ENCODE measurements at regions not wholly inside any gene's neighbourhood (a gene's known extent, or its start where the extent isn't known, plus 50 kb on each side); places are given as distances from the start of the nearest gene placed in this dataset.

DNA sequence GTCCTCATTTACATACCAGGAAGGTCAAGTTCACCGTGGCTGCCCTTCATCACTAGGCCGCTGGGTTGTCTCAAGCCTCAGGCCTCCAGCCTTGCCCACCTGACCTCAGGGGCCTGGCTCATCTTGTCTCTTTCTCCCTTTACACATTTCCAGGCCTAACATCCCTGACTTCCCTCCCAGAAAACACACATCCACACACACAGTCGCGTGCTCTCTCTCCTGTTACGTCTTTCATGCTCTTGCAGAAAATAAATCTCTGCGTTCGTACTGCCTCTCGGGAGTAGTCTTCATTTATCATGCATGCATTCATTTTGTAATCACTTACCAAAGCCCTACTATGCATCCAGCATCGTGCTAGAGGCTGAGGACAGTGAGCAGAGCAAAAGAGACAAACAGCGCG, 220.0 kb upstream of the PWP1 start:
- H3K27ac ChIP-seq (ENCODE audit: low read length), result no peak overlapping the region
- intact Hi-C loops (cut with DNase I), result no loop called here
- no peaks in the 10 kb centered on the region for H3K4me1 ChIP-seq (ENCODE audit: control insufficient read depth, insufficient read depth, low read length)

DNA sequence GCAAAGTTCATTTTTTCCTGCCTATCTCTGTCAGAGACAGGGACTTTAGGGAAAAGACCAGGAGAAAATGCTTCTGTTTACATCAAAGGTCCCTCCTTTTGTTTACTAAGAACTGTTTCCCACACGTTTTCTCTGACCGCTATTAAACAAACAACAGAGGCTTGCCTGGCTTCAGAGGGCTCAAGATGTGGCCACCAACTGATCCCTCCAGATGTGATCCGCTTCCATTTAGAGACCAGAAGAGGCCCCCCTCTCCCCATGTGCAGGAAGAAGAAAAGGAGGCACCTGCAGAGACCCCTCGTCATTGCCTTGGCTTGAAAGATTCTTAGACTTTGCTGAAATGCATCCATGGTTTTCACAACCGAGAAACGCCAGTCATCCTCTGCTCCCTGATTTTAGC, 217.9 kb upstream of the PWP1 start:
- Histone ChIP-seq H3K4me3 (ENCODE audit: low read length) (no peak overlapping the region), H3K27me3 (ENCODE audit: control insufficient read depth, insufficient read depth) (no peaks in the 10 kb centered on the region), H3K4me1 (ENCODE audit: control insufficient read depth, insufficient read depth, low read length) (no peaks in the 10 kb centered on the region), H3K9me3 (ENCODE audit: control insufficient read depth, low read length) (no peaks in the 10 kb centered on the region), H3K27ac (ENCODE audit: low read length) (no peak overlapping the region)
- DNase-seq (no peak), ATAC-seq (no peak)
- intact Hi-C loops (cut with DNase I), result no loop called here
- WGBS, result 53% methylated on average over 6 of the region's 6 CpGs

More for the DNA sequence above, 220.0 kb upstream of the PWP1 start:
- ATAC-seq (no peak), DNase-seq (no peak)
- Histone ChIP-seq H3K27me3 (ENCODE audit: control insufficient read depth, insufficient read depth) (no peaks in the 10 kb centered on the region), H3K9me3 (ENCODE audit: control insufficient read depth, low read length) (no peaks in the 10 kb centered on the region), H3K4me3 (ENCODE audit: low read length) (no peak overlapping the region)
- 75% methylated on average over 11 of the region's 11 CpGs for WGBS

DNA sequence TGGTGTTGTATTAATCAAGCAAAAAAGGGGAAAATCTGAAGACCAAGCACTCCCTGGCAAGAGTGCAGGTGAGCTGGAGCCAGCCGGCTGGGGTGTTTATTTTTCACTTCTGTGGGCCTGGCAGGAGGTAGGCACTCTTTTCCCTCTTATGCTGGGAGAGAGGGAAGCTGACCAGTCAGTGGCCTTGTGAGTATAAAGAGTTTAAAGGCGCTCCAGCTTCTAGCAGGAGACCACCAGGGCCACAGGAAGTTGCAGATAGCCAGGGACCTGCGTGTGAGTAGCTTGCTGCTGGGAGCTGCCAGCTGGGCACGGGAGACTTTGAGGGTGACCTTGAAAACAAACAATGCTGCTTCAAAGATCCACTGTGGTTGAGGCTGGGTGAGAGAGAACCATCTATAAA, 217.4 kb upstream of the PWP1 start:
- 28% methylated on average over 4 of the region's 4 CpGs for WGBS
- H3K4me1 ChIP-seq (ENCODE audit: control insufficient read depth, insufficient read depth, low read length), result no peaks in the 10 kb centered on the region
- no peak for ATAC-seq
- intact Hi-C loops (cut with DNase I), result no loop called here
- no peaks in the 10 kb centered on the region for H3K9me3 ChIP-seq (ENCODE audit: control insufficient read depth, low read length)
- DNase-seq, result no peak
- no peak overlapping the region for H3K4me3 ChIP-seq (ENCODE audit: low read length)
- no peaks in the 10 kb centered on the region for H3K27me3 ChIP-seq (ENCODE audit: control insufficient read depth, insufficient read depth)
- H3K27ac ChIP-seq (ENCODE audit: low read length), result no peak overlapping the region

DNA sequence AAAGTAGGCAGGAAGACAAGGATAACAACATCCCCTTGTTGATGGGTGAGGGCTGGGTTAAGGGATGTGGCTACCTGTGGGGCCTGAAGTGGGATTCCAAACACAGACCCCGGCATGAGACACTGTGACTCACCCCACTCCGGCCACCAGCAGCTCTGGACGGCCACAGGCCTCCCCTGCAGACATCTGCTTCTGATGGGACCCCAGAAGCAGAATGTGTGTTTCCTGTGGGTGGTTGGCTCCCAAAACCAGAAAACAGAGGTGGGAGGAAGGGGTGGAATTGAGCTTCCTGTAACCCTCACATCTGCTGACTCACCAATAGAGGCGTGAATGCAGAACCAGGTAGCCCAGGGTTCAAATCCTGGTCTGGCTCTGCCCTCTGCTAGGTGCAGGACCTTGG, 216.6 kb upstream of the PWP1 start:
- intact Hi-C loops (cut with DNase I), result no loop called here
- 68% methylated on average over 4 of the region's 4 CpGs for WGBS
- no peaks in the 10 kb centered on the region for H3K4me1 ChIP-seq (ENCODE audit: control insufficient read depth, insufficient read depth, low read length)
- no peaks in the 10 kb centered on the region for H3K27me3 ChIP-seq (ENCODE audit: control insufficient read depth, insufficient read depth)
- H3K4me3 ChIP-seq (ENCODE audit: low read length), result no peak overlapping the region
- ATAC-seq, result no peak
- no peak for DNase-seq
- H3K27ac ChIP-seq (ENCODE audit: low read length), result no peak overlapping the region
- H3K9me3 ChIP-seq (ENCODE audit: control insufficient read depth, low read length), result no peaks in the 10 kb centered on the region

DNA sequence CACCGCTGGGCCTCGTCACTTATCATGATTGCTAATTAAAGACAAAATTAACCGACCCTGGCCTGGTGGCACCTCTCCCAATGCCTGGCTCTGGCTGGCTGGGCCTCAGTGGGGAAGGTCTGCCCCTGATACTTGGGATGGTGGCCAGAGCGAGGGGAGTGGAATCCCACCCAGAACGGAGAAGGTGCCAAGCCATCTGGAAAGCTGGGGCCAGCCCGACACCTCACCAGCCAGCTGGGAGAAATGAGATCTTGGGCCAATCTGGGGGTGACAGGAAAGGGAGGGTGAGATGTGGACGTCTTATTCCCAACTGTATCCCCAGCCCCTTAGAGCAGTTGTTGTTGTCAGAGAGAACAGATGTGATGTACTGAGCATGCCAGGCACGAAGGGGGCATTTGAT, 215.0 kb upstream of the PWP1 start:
- no peaks in the 10 kb centered on the region for H3K4me1 ChIP-seq (ENCODE audit: control insufficient read depth, insufficient read depth, low read length)
- WGBS, result 51% methylated on average over 8 of the region's 8 CpGs
- DNase-seq, result no peak
- intact Hi-C loops (cut with DNase I), result no loop called here
- no peak overlapping the region for H3K4me3 ChIP-seq (ENCODE audit: low read length)
- H3K9me3 ChIP-seq (ENCODE audit: control insufficient read depth, low read length), result no peaks in the 10 kb centered on the region
- no peaks in the 10 kb centered on the region for H3K27me3 ChIP-seq (ENCODE audit: control insufficient read depth, insufficient read depth)
- H3K27ac ChIP-seq (ENCODE audit: low read length), result no peak overlapping the region
- ATAC-seq, result no peak

DNA sequence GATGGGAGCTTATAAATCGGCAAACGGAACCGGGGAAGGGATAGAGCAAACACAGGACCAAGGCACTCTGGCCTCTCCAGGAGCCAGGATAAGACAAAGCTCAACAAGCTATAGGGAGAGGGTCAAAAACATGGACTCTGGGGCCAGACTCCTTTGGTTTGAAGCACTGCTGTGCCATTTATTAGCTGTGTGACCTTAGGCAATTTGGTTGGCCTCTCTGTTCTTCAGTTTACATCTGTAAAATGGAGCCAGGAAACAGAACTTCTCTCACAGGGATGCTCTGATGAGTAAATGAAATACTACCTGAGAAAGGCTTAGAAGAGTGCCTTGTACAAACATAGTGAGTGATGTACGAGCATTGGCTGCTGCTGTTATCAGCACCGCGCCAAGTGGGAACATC, 213.3 kb upstream of the PWP1 start:
- intact Hi-C loops (cut with DNase I), result no loop called here
- H3K4me1 ChIP-seq (ENCODE audit: control insufficient read depth, insufficient read depth, low read length), result no peaks in the 10 kb centered on the region
- no peak overlapping the region for H3K27ac ChIP-seq (ENCODE audit: low read length)
- DNase-seq (no peak), ATAC-seq (no peak)
- H3K27me3 ChIP-seq (ENCODE audit: control insufficient read depth, insufficient read depth), result no peaks in the 10 kb centered on the region
- no peaks in the 10 kb centered on the region for H3K9me3 ChIP-seq (ENCODE audit: control insufficient read depth, low read length)
- no peak overlapping the region for H3K4me3 ChIP-seq (ENCODE audit: low read length)
- WGBS, result 90% methylated on average over 6 of the region's 6 CpGs

DNA sequence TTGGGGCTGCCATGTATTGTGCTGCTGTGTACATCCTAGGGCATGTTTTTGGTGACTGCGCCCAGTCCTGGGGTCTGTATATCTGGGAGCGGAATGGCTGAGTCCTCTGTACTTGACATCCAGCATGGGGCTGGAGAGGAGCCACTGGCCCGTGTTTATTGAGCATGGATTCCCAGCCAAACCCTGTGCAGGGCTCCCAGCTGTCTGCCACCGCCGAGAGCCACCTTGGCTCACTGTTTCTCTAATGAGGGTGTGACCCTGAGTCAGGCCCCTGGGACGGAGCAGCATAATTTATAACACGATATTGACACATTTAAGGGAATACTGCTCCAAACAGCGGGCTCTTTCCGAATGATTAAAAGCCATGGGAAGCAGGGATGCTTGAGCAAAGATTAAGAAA, 211.5 kb upstream of the PWP1 start:
- intact Hi-C loops (cut with DNase I), result no loop called here
- DNase-seq (no peak), ATAC-seq (no peak)
- Histone ChIP-seq H3K27ac (ENCODE audit: low read length) (no peak overlapping the region), H3K4me1 (ENCODE audit: control insufficient read depth, insufficient read depth, low read length) (no peaks in the 10 kb centered on the region), H3K27me3 (ENCODE audit: control insufficient read depth, insufficient read depth) (no peaks in the 10 kb centered on the region), H3K9me3 (ENCODE audit: control insufficient read depth, low read length) (no peaks in the 10 kb centered on the region), H3K4me3 (ENCODE audit: low read length) (no peak overlapping the region)
- WGBS, result 82% methylated on average over 9 of the region's 9 CpGs

DNA sequence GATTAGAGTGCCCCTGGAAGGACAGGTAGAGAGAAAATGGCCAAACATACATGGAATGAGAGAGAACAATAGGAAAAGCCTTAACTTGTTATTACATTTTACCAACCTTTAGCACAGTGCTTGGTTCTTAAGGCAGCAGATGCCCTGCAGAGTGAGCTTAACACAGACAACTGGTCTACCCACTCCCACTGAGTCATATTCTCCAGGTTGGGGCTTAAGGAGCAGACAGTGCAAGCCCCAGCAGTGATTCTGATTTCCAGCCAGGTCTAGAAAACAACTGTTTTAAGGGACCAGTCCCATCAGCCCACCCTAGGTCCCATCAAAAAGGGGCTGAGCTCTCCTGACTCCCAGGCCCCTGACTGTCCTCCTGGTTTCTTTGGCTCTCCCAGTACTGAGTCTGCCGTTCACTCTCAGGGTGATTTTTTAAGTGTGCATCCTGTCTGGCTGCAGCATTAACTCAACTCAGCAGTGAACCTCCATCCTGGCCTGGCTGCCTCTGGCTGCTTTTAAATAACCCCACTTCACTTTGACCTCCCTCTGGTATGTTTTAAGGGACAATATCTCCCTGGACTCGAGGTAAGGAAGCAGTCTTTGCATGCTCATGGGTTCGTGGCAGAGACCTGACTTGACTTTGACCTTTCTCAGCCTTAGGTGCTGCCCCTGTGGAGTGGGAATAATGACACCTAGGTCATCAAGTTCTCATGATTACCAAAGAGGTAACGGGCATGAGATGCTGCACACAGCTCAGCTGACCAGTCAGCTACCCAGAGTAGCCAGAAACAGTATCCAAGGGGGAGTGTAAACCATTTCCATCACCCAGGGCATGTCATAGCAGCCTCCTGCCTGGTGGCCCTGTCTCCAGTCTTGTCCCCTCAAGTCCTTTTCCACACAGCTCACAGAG, 210.7 kb upstream of the PWP1 start:
- 39% methylated on average over 4 of the region's 4 CpGs for WGBS
- H3K4me3 ChIP-seq (ENCODE audit: low read length), result no peak overlapping the region
- intact Hi-C loops (cut with DNase I), result no loop called here
- ATAC-seq (no peak), DNase-seq (no peak)
- H3K27me3 ChIP-seq (ENCODE audit: control insufficient read depth, insufficient read depth), result no peaks in the 10 kb centered on the region
- H3K4me1 ChIP-seq (ENCODE audit: control insufficient read depth, insufficient read depth, low read length), result no peaks in the 10 kb centered on the region
- no peak overlapping the region for H3K27ac ChIP-seq (ENCODE audit: low read length)
- no peaks in the 10 kb centered on the region for H3K9me3 ChIP-seq (ENCODE audit: control insufficient read depth, low read length)

DNA sequence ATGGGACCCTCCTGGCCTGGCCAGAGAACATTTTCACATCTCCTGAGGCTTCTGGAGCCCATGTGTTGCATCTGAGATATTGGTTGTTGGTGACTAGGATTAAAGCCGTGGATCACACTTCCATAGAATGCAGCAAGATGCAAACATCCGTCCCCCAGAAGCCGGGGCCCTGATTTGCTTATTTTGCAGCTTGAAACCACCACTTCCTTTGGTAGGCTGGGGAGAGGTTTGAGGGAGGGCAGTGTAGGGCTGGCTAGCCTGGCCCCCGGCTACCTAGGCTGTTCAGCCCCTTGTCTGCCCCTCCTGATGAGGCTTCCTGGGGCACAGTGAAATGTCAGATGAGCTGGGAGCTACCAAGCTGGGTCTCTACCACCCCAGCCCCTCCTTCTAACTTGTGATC, 209.7 kb upstream of the PWP1 start:
- H3K27ac ChIP-seq (ENCODE audit: low read length), result no peak overlapping the region
- no peaks in the 10 kb centered on the region for H3K4me1 ChIP-seq (ENCODE audit: control insufficient read depth, insufficient read depth, low read length)
- 67% methylated on average over 4 of the region's 4 CpGs for WGBS
- no peaks in the 10 kb centered on the region for H3K27me3 ChIP-seq (ENCODE audit: control insufficient read depth, insufficient read depth)
- intact Hi-C loops (cut with DNase I), result no loop called here
- ATAC-seq (no peak), DNase-seq (no peak)
- H3K4me3 ChIP-seq (ENCODE audit: low read length), result no peak overlapping the region
- H3K9me3 ChIP-seq (ENCODE audit: control insufficient read depth, low read length), result no peaks in the 10 kb centered on the region

DNA sequence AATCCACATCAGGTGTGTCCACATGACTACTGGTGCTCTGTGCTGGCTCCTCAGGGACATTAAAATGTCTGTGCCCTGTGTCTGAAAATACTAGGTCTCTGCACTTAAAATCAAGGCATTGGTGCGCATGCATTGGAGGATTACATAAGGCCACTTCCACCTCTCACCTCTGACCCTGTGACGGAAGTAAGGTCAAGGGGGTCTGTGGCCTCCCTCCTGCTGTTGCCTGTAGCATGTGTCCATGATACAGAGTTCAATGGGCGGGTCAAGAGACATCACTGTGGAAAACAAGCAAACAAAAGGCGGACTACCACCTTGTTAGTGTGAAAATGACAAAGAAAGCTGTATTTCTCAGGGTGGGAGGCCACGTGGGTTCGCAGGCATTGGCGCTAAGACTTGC, 208.6 kb upstream of the PWP1 start:
- no peaks in the 10 kb centered on the region for H3K9me3 ChIP-seq (ENCODE audit: control insufficient read depth, low read length)

DNA sequence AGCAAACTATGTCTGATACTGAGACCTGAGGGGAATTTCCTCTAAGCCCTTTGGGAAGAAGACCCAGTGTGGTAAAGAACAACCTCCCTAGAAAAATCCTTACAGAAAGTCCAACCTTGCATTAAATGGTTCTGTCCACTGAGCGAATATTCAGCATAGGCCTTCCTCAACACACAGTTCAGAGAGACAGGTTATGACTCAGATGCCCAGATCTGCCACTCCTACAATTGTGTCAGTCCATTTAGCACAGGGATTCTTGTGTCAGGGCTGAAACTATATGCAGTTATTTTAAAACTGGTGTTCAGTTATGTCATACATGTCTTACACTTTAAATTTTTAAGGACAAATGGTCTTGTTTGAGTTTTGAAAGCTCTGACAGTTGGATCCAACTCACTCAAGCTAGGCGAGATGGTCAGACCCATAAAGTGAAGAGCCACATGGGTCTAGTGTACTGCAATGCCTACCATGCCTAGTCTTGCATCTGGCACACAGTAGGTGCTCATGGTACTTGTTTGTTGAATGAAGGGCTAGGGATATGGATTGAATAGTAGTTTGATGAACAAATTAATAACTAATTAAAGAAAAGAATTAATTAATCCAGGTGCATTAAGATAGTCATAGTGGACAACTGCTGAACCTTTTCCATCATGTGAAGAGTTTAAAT, 207.5 kb upstream of the PWP1 start:
- ATAC-seq (no peak), DNase-seq (no peak)
- Histone ChIP-seq H3K9me3 (ENCODE audit: control insufficient read depth, low read length) (no peaks in the 10 kb centered on the region), H3K4me3 (ENCODE audit: low read length) (no peak overlapping the region), H3K4me1 (ENCODE audit: control insufficient read depth, insufficient read depth, low read length) (no peaks in the 10 kb centered on the region), H3K27ac (ENCODE audit: low read length) (no peak overlapping the region), H3K27me3 (ENCODE audit: control insufficient read depth, insufficient read depth) (no peaks in the 10 kb centered on the region)
- WGBS, result 76% methylated on average over 2 of the region's 2 CpGs
- intact Hi-C loops (cut with DNase I), result no loop called here

More for the DNA sequence above, 208.6 kb upstream of the PWP1 start:
- no peak for DNase-seq
- intact Hi-C loops (cut with DNase I), result no loop called here
- no peaks in the 10 kb centered on the region for H3K4me1 ChIP-seq (ENCODE audit: control insufficient read depth, insufficient read depth, low read length)
- H3K27ac ChIP-seq (ENCODE audit: low read length), result no peak overlapping the region
- no peaks in the 10 kb centered on the region for H3K27me3 ChIP-seq (ENCODE audit: control insufficient read depth, insufficient read depth)
- ATAC-seq, result no peak
- WGBS, result 84% methylated on average over 7 of the region's 7 CpGs
- no peak overlapping the region for H3K4me3 ChIP-seq (ENCODE audit: low read length)
